ENCODE measurements at regions not wholly inside any gene's neighbourhood (a gene's known extent, or its start where the extent isn't known, plus 50 kb on each side); places are given as distances from the start of the nearest gene placed in this dataset.

DNA sequence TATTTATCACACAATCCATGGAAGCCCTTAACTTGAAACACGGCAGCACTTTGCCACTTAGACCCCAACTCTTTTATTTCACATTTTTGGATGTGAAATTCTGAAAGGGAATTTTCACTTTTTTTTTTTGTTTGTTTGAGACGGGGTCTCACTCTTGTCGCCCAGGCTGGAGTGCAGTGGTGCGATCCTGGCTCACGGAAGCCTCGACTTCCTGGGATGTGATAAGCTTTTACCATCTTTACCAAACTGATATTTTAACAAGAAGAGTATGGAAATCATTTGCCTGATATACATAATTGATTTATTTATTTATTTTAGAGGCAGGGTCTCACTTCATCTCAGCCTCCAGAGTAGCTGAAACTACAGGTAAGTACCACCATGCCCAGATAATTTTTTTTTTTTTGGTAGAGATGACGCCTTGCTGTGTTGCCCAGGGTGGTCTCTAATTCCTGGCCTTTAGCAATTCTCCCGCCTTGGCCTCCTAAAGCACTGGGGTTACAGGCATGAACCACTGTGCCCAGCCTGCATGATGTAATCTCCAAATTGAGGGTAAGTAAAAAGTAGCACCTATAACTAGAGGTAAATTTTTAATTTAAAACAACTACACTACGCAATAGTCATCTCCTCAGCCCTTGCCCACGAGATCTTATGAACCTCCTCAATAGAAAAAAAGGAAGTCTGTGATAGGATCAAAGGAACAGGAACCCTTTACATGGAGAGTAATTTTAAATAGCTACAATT lies 180.7 kb upstream of the KLF14 start:
- TF ChIP-seq, protein P1, sequence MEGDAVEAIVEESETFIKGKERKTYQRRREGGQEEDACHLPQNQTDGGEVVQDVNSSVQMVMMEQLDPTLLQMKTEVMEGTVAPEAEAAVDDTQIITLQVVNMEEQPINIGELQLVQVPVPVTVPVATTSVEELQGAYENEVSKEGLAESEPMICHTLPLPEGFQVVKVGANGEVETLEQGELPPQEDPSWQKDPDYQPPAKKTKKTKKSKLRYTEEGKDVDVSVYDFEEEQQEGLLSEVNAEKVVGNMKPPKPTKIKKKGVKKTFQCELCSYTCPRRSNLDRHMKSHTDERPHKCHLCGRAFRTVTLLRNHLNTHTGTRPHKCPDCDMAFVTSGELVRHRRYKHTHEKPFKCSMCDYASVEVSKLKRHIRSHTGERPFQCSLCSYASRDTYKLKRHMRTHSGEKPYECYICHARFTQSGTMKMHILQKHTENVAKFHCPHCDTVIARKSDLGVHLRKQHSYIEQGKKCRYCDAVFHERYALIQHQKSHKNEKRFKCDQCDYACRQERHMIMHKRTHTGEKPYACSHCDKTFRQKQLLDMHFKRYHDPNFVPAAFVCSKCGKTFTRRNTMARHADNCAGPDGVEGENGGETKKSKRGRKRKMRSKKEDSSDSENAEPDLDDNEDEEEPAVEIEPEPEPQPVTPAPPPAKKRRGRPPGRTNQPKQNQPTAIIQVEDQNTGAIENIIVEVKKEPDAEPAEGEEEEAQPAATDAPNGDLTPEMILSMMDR (IDR thresholded peaks at IDR 0.05; ENCODE audit: extremely low read depth, missing control alignments), result no peak
- DNase-seq (ENCODE audit: low spot score), result no peak

DNA sequence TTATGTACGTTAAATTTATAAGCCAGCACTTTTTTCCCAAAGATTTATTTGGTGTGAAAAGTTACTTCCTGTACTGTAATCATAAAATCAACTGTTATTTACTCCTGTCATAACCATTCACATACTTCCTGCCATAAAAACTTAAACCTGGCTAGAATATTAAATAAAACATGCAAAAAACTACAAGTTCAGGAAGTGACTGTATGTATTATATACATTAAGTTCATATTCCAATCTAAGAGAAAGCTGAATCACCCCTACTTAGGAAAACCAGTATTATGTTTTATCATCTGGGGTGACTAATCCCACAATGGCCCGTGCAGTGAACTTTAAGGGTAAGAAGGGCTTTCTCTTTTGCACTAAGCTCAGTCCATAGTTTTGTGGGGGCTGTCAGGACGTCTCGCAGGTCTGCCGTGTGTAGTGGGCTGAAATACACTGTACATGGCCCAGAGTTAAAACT lies 183.7 kb upstream of the KLF14 start:
- TF ChIP-seq, protein P1 (IDR thresholded peaks at IDR 0.05; ENCODE audit: extremely low read depth, missing control alignments), result no peak
- DNase-seq (ENCODE audit: low spot score), result no peak

DNA sequence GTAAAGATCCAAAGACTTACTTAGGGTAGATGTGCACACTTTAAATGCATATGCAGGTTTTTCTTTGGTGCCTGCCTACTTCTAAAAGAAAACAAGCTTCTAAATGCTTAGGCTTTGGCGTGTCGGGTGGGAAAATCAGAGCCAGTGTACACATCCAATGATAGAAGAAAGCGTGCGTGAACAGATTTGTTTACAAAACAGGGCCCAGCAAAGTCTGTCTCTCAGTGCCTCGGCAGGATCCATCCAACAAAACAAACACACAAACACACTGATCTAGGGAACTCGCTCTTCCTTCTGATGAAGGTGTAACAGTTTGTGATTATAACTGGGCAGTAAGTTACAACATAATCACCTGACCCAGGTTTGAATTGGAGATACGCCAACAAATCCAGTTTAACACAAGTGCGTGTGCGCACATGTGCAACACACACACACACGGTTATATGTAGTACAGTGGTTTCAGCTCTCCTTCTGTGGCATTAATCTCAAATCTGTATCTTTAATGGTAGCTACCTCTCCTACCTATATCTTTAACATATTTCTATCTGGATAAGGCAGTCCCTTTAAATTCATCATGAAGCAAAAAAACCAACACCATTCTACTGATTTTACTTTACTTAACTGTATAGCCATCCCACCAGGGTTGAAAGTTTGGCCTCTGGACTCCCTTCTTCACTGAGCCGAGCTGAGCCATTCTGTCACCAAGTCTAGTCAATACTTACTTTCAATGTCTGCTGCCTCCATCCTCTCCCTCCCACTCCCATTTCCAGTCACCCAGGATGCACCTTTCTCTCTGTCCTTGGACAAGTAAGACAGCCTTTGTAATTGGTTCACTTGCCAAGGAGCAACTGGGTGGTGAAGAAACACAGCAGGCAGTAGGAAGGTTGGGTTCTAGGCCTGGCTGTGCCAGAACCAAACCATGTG lies 184.4 kb upstream of the KLF14 start:
- TF ChIP-seq, protein P1 (IDR thresholded peaks at IDR 0.05; ENCODE audit: extremely low read depth, missing control alignments), result no peak
- DNase-seq (ENCODE audit: low spot score), result no peak

DNA sequence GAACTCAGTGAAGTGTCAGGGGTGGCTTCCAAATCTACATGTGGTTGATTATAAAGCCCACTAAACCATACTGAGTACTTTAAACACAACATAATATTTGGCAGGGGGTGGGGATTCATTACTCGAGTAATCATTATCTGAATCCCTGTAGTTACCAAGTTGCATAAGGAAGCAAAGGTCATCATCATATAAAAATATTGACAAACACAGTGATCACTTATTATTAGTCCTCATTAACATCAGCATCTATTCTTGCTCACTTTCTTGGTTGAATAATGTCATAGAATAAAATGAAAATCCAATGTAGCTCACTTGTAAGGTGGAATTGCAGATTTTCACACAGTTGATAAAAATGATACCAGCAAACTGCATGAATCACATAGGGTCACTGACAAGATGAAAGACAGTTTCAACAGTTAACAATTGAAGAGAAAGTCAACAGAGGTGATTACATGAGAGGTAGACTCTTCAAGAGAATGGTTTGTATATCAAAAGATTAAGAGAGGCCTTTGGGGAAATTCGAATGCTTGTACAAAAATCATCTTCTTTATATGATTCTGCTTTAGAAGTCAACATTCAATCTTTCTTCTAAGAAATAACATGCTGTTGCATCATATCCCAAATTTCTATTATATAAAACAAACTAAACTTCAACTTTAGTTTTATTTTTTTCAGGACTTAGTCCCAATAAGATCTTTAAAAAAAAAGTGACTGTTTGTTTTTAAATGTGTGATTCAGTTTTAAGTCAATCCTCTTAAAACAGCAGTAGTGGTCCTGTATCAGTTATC lies 185.5 kb upstream of the KLF14 start:
- TF ChIP-seq, protein P1 (IDR thresholded peaks at IDR 0.05; ENCODE audit: extremely low read depth, missing control alignments), result no peak
- DNase-seq (ENCODE audit: low spot score), result no peak

DNA sequence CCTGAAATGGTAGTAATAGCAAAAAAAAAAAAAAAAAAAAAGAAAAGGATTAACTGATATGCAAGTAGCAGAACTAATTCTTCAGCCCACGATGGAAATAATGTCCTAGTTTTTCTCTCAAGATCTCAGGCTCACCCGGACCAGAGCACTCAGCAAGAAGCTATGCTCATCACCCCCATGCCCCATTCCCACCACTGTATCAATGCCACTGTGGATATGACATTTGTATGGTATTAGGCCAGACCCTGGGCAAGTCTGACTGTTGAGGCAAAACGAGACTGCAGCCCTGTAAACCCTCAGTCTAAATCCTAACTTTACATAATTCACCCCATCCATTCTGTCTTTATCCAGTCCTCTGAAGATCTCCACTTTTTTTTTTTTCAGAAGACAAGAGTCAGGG lies 186.1 kb upstream of the KLF14 start:
- TF ChIP-seq, protein P1 (IDR thresholded peaks at IDR 0.05; ENCODE audit: extremely low read depth, missing control alignments), result no peak
- no peak for DNase-seq (ENCODE audit: low spot score)

DNA sequence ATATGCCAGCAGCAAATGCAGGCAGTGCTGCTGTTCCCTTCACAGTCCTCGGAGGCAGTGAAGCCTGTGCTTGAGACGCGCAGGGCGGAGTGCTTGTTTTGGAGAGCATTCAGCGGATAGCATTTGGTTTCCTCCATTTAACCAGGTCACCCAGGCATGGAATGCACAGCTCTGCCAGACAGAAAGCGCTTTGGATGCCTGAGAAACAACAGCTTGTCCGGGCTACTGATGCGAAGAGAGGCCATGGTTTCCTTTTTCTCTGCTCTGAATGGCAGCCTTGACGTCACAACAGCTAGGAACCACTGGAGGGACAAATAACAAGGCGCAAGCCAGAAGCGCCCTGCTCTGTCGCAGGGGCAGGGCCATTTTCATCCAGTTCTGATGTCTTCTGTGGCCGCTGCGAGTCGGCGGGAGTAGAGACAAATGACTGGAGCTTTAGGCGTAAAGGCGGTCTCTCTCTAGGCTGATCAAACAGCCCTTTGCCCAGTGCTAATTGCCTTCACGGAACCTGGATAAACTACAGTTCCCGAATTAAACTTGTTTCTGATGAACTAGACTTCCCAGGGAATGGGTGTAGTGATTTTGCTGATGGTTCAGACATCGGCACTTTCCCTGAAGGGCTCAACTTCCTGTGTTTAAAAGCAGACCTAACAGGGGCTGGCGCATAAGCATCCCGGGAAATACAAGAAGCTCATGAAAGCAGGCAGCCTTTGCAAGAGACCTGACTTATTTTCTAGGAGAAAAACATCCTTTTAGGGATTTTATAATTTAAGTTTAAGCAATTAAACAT lies 187.6 kb upstream of the KLF14 start:
- no peak for DNase-seq (ENCODE audit: low spot score)
- TF ChIP-seq, protein P1 (IDR thresholded peaks at IDR 0.05; ENCODE audit: extremely low read depth, missing control alignments), result no peak

Data from GM20000 (cell line).